Naive thymus-derived CD4-positive, alpha-beta T cell (primary cell): ENCODE measurements at regions not wholly inside any gene's neighbourhood (a gene's known extent, or its start where the extent isn't known, plus 50 kb on each side); places are given as distances from the start of the nearest gene placed in this dataset.
"Not testable (repeated sequence)": the region's sequence is repeated elsewhere in the genome, so short reads cannot be mapped to it uniquely, and the experiment has no call there.

Source experiments
- ATAC-seq: fragments of 150-1000 bp; cut with Tn5 transposase; 2 replicates; pipeline ENCODE4 v1.10.0; 2021; ENCODE audit warnings: mild to moderate bottlenecking, moderate library complexity
- CTCF ChIA-PET: fragments of 350-600 bp; sonication (Branson Sonifier 250); formaldehyde crosslinking; loops from one replicate; lab custom pipeline; 2021; ENCODE audit warnings: antibody characterized with exemption; lab: Charles Lee
- POLR2A ChIA-PET: fragments of 350-600 bp; sonication (Branson Sonifier 250); formaldehyde crosslinking; loops from one replicate; lab custom pipeline; 2021; ENCODE audit warnings: antibody characterized with exemption, inconsistent platforms; lab: Charles Lee
- DNase-seq, 9 donors: peaks; one replicate each; pipeline versions ENCODE4 v3.0.0 to v3.0.0-alpha.2; 2020 to 2022; ENCODE audit warnings: mixed read lengths in 1 of 9
- H3K27ac ChIP-seq: one replicate; pipeline ENCODE4 v1.7.0; 2013; ENCODE audit warnings: mild to moderate bottlenecking, low read depth, low read length, moderate library complexity
- H3K27me3 ChIP-seq, 2 donors: one replicate each; pipeline ENCODE4 v1.7.0; 2013; ENCODE audit warnings: low read length in 2 of 2, mild to moderate bottlenecking in 2 of 2, moderate library complexity in 2 of 2; ENCODE audit not compliant: control insufficient read depth in 2 of 2, insufficient read depth in 2 of 2
- H3K36me3 ChIP-seq, 3 experiments: 1 replicate in 2 of 3; 2 replicates in 1 of 3; pipeline ENCODE4 v1.7.0; 2013; ENCODE audit warnings: low read length in 3 of 3, mild to moderate bottlenecking in 3 of 3, moderate library complexity in 1 of 3; ENCODE audit not compliant: insufficient read depth in 3 of 3, control insufficient read depth in 2 of 3
- H3K4me1 ChIP-seq, 2 donors: one replicate each; pipeline ENCODE4 v1.7.0; 2013; ENCODE audit warnings: low read length in 2 of 2, mild to moderate bottlenecking in 2 of 2, moderate library complexity in 1 of 2; ENCODE audit not compliant: control insufficient read depth in 2 of 2, insufficient read depth in 2 of 2
- H3K4me3 ChIP-seq: 2 replicates; pipeline ENCODE4 v1.7.0; 2013; ENCODE audit warnings: mild to moderate bottlenecking, low read length
- H3K9me3 ChIP-seq, 3 experiments: 1 replicate in 2 of 3; 2 replicates in 1 of 3; pipeline ENCODE4 v1.7.0; 2013; ENCODE audit warnings: low read length in 3 of 3; ENCODE audit not compliant: control insufficient read depth in 2 of 3
- H3K27ac Mint-ChIP-seq, 9 donors: one replicate each; pipeline ENCODE4 v1.8.0; 2020 to 2022; ENCODE audit warnings: mixed read lengths in 9 of 9, mild to moderate bottlenecking in 8 of 9, moderate library complexity in 5 of 9, inconsistent platforms in 2 of 9
- H3K27me3 Mint-ChIP-seq, 5 donors: one replicate each; pipeline ENCODE4 v1.8.0; 2021 to 2022; ENCODE audit warnings: mixed read lengths in 5 of 5, mild to moderate bottlenecking in 1 of 5
- H3K36me3 Mint-ChIP-seq, 5 donors: one replicate each; pipeline ENCODE4 v1.8.0; 2020 to 2022; ENCODE audit warnings: mixed read lengths in 5 of 5, mild to moderate bottlenecking in 3 of 5, inconsistent platforms in 1 of 5
- H3K4me1 Mint-ChIP-seq, 7 donors: one replicate each; pipeline ENCODE4 v1.8.0; 2020 to 2022; ENCODE audit warnings: mixed read lengths in 7 of 7, mild to moderate bottlenecking in 3 of 7, inconsistent platforms in 1 of 7
- H3K4me3 Mint-ChIP-seq, 10 donors: one replicate each; pipeline ENCODE4 v1.8.0; 2020 to 2022; ENCODE audit warnings: mild to moderate bottlenecking in 10 of 10, mixed read lengths in 10 of 10, moderate library complexity in 6 of 10, inconsistent platforms in 2 of 10
- H3K9me3 Mint-ChIP-seq, 11 donors: one replicate each; pipeline ENCODE4 v1.8.0; 2020 to 2022; ENCODE audit warnings: mixed read lengths in 11 of 11, mild to moderate bottlenecking in 4 of 11, inconsistent platforms in 1 of 11, moderate library complexity in 1 of 11
- intact Hi-C, 2 donors: fragments of 100-400 bp; cut with micrococcal nuclease; formaldehyde crosslinking; loops; one replicate each; pipeline ENCODE4 v1.15.1; 2023

DNA sequence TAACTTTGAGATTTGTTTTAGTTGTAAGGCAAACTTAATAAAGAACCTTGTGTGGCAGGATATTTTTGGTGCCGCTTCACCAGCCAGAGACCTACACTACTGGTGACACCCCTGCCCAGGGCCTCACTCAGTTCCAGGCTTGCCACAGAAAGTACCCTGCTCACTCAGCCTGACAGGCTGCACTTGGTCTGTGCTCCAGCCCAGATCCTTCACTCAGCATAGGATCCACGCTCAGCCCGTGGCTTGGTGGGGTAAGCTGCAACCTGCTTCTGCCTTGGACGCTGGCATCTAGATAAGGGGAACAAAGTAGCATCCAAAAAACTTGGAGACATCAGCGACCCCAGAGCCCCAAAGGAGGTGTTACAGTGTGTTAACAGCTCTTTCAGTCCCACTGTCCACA is 825.5 kb downstream of the EPHA3 start:
- intact Hi-C loops, result no loop called here

DNA sequence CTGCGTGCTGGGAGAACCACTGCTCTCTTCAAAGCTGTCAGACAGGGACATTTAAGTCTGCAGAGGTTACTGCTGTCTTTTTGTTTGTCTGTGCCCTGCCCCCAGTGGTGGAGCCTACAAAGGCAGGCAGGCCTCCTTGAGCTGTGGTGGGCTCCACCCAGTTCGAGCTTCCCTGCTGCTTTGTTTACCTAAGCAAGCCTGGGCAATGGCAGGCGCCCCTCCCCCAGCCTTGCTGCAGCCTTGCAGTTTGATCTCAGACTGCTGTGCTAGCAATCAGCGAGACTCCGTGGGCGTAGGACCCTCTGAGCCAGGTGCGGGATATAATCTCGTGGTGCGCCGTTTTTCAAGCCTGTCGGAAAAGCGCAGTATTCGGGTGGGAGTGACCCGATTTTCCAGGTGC is 837.0 kb downstream of the EPHA3 start:
- H3K4me3 Mint-ChIP-seq, H3K4me1 Mint-ChIP-seq, intact Hi-C loops, H3K4me3 ChIP-seq, H3K9me3 ChIP-seq, POLR2A ChIA-PET, H3K4me1 ChIP-seq, H3K27me3 ChIP-seq, ATAC-seq, H3K27ac Mint-ChIP-seq, CTCF ChIA-PET, H3K36me3 ChIP-seq, H3K27me3 Mint-ChIP-seq, H3K36me3 Mint-ChIP-seq, H3K27ac ChIP-seq, DNase-seq: not testable (repeated sequence)
- peaks cover 4 to 27% (median 13%) of the 10 kb centered on the region in 11 donors for H3K9me3 Mint-ChIP-seq

More for the DNA sequence above, 825.5 kb downstream of the EPHA3 start:
- Histone ChIP-seq H3K4me1 (no peaks in the 10 kb centered on the region), H3K27ac (no peak overlapping the region), H3K36me3 (no peaks in the 10 kb centered on the region), H3K4me3 (no peak overlapping the region), H3K9me3 (no peaks in the 10 kb centered on the region), H3K27me3 (no peaks in the 10 kb centered on the region)
- DNase-seq, result no peak
- no peak for ATAC-seq
- H3K4me3 Mint-ChIP-seq, result no peak overlapping the region
- no peaks in the 10 kb centered on the region for H3K4me1 Mint-ChIP-seq
- ChIA-PET POLR2A (no interaction called here), CTCF (no interaction called here)
- no peaks in the 10 kb centered on the region for H3K27me3 Mint-ChIP-seq
- no peaks in the 10 kb centered on the region for H3K36me3 Mint-ChIP-seq
- no peak overlapping the region for H3K27ac Mint-ChIP-seq
- peaks cover 0 to 32% (median 5%) of the 10 kb centered on the region in 11 donors for H3K9me3 Mint-ChIP-seq

DNA sequence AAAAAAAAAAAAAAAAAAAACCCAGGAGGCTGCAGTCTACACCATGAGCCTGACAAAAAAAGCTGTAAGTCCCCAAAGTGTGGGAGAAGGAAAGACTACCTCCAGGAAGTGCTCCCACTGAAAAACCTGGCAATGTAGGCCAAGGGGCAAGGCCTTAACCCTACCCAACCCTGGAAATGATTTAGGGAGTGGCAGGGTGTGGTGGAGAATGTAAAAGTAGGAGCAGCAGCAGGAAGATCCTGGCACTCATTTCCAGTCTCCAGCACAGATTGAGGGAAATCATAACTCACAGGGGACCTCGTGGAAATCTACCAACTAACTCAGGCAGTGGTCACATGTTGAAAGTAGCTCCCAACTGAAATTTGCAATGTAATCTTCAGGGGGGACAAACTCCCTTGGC is 839.5 kb downstream of the EPHA3 start:
- H3K9me3 ChIP-seq, result peaks cover 0 to 4% (median 0%) of the 10 kb centered on the region in 3 experiments
- CTCF ChIA-PET, result no interaction called here
- no peak for DNase-seq
- Mint-ChIP-seq H3K27ac (no peak overlapping the region), H3K4me1 (no peaks in the 10 kb centered on the region), H3K4me3 (no peak overlapping the region), H3K9me3 (peaks cover 4 to 24% (median 11%) of the 10 kb centered on the region in 11 donors), H3K27me3 (no peaks in the 10 kb centered on the region), H3K36me3 (no peaks in the 10 kb centered on the region)
- intact Hi-C loops, result no loop called here
- no peaks in the 10 kb centered on the region for H3K27me3 ChIP-seq
- no peak overlapping the region for H3K4me3 ChIP-seq
- H3K27ac ChIP-seq, result no peak overlapping the region
- H3K36me3 ChIP-seq, result no peaks in the 10 kb centered on the region
- no peak for ATAC-seq
- POLR2A ChIA-PET, result no interaction called here
- no peaks in the 10 kb centered on the region for H3K4me1 ChIP-seq

DNA sequence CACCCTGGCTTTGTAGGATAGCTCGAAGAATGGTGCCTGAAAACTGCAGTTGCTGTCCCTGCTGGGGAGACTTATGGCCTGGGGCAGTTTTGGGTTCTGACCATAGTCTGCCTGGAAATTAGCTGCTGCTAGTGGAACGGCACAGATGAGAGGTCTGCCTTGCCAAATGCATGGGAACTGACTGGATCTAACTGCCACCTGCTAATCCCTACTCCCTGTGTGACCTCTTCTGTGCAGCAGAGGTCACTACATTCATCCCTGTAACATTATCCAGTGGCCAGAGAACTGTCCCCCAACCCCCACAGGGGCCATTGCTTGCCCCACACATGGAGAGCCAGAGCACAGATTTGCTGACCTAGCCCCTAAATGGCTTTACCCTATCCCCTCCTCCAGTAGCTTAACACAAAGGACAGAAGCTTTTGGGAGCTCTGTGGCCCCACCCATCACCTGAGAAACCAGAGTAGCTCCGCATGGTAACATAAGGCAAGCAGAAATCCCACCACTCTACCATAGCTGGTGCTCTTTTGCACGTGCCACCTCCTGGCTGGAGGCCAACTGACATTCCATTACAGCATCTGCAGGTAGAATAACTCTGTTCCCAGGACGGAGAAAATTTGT is 840.0 kb downstream of the EPHA3 start:
- H3K27ac ChIP-seq, result no peak overlapping the region
- Mint-ChIP-seq H3K27ac (no peak overlapping the region), H3K9me3 (peaks cover 3 to 19% (median 11%) of the 10 kb centered on the region in 11 donors), H3K36me3 (no peaks in the 10 kb centered on the region), H3K4me1 (no peaks in the 10 kb centered on the region), H3K27me3 (no peaks in the 10 kb centered on the region), H3K4me3 (no peak overlapping the region)
- ChIA-PET POLR2A (no interaction called here), CTCF (no interaction called here)
- no peaks in the 10 kb centered on the region for H3K36me3 ChIP-seq
- H3K4me3 ChIP-seq, result no peak overlapping the region
- ATAC-seq (no peak), DNase-seq (no peak)
- no peaks in the 10 kb centered on the region for H3K27me3 ChIP-seq
- intact Hi-C loops, result no loop called here
- H3K9me3 ChIP-seq, result peaks cover 0 to 4% (median 0%) of the 10 kb centered on the region in 3 experiments
- no peaks in the 10 kb centered on the region for H3K4me1 ChIP-seq

DNA sequence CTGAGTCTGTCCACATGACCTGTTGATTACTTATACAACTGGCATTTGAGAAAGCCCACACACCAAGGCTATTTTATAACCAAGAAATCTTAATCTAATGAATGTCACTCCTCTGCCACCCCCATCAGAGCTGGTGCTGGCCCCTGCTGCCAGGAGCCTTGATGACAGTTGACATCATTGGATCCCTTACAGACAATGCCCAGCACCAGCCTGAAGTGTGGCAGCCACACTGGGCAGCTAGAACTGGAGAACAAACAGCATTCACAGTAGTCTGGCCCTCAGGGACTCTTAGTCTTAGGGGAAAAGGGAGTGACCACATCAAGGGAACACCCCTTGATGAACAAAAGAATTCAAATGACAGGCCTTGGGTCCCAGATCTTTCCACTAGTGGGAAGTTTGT is 840.6 kb downstream of the EPHA3 start:
- ChIA-PET POLR2A (no interaction called here), CTCF (no interaction called here)
- no peaks in the 10 kb centered on the region for H3K36me3 ChIP-seq
- no peaks in the 10 kb centered on the region for H3K27me3 ChIP-seq
- intact Hi-C loops, result no loop called here
- no peak for ATAC-seq
- peaks cover 0 to 4% (median 0%) of the 10 kb centered on the region in 3 experiments for H3K9me3 ChIP-seq
- H3K4me3 ChIP-seq, result no peak overlapping the region
- H3K27ac ChIP-seq, result no peak overlapping the region
- no peaks in the 10 kb centered on the region for H3K36me3 Mint-ChIP-seq
- no peak for DNase-seq
- peaks cover 3 to 19% (median 11%) of the 10 kb centered on the region in 11 donors for H3K9me3 Mint-ChIP-seq
- H3K4me1 Mint-ChIP-seq, result no peaks in the 10 kb centered on the region
- H3K27me3 Mint-ChIP-seq, result no peaks in the 10 kb centered on the region
- H3K27ac Mint-ChIP-seq, result no peak overlapping the region
- H3K4me1 ChIP-seq, result no peaks in the 10 kb centered on the region
- no peak overlapping the region for H3K4me3 Mint-ChIP-seq

DNA sequence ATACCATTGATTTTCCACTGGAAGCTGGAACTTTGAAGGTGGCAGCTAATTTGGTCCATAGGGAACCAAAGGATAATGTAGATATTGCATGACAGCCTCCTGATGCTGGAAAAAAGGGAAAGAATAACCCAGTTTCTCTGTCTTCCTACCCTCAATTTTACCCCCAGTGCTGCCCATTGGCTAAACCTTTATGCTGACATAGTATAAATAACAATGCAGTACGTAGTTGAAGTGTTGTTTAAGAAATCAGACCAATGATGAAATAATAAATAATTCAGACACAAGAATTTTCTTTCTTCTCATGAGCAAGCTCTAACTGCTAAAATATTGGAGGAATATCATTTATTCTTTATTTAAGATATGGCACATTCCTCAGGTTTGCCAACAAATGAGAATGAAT is 843.4 kb downstream of the EPHA3 start:
- H3K27me3 ChIP-seq, result no peaks in the 10 kb centered on the region
- H3K4me1 ChIP-seq, result no peaks in the 10 kb centered on the region
- no peak overlapping the region for H3K4me3 ChIP-seq
- no peak for ATAC-seq
- Mint-ChIP-seq H3K4me3 (no peak overlapping the region), H3K4me1 (no peaks in the 10 kb centered on the region), H3K9me3 (peaks cover 3 to 26% (median 11%) of the 10 kb centered on the region in 11 donors), H3K36me3 (no peaks in the 10 kb centered on the region), H3K27ac (no peak overlapping the region), H3K27me3 (no peaks in the 10 kb centered on the region)
- DNase-seq, result no peak
- H3K27ac ChIP-seq, result no peak overlapping the region
- POLR2A ChIA-PET, result no interaction called here
- no peaks in the 10 kb centered on the region for H3K36me3 ChIP-seq
- CTCF ChIA-PET, result no interaction called here
- H3K9me3 ChIP-seq, result peaks cover 0 to 7% (median 0%) of the 10 kb centered on the region in 3 experiments
- intact Hi-C loops, result no loop called here

DNA sequence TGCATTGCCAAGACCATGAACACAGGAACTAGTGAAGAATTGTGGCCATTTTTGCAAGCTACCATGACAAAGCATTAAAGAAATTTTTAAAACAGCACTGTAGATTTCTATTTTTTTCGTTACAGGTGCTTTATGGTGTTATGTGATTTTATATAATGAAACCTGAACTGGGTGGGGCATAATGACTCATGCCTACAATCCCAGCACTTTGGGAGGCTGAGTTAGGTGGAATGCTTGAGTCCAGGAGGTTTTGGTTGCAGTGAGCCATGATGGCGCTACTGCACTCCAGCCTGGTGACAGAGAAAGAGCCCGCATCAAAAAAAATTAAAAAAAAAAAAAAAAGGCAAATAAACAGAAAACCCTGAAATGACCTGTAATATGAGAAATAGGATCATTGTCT is 846.7 kb downstream of the EPHA3 start:
- intact Hi-C loops, result no loop called here
- DNase-seq, result no peak
- Mint-ChIP-seq H3K9me3 (peaks cover 0 to 20% (median 11%) of the 10 kb centered on the region in 11 donors), H3K4me1 (no peaks in the 10 kb centered on the region), H3K27ac (no peak overlapping the region), H3K36me3 (peaks cover 0 to 8% (median 0%) of the 10 kb centered on the region in 5 donors), H3K27me3 (no peaks in the 10 kb centered on the region), H3K4me3 (no peak overlapping the region)
- H3K36me3 ChIP-seq, result no peaks in the 10 kb centered on the region
- no peaks in the 10 kb centered on the region for H3K4me1 ChIP-seq
- CTCF ChIA-PET, result no interaction called here
- POLR2A ChIA-PET, result no interaction called here
- no peak overlapping the region for H3K27ac ChIP-seq
- ATAC-seq, result no peak
- H3K4me3 ChIP-seq, result no peak overlapping the region
- peaks cover 0 to 3% (median 0%) of the 10 kb centered on the region in 3 experiments for H3K9me3 ChIP-seq
- no peaks in the 10 kb centered on the region for H3K27me3 ChIP-seq
